HG03571 (cell line): ENCODE measurements at regions not wholly inside any gene's neighbourhood (a gene's known extent, or its start where the extent isn't known, plus 50 kb on each side); places are given as distances from the start of the nearest gene placed in this dataset.

ENCODE experiments used
- ATAC-seq: cut with Tn5 transposase; IDR thresholded peaks from one replicate; pipeline ENCODE4 v1.9.1; 2021; ENCODE audit not compliant: unreplicated experiment

DNA sequence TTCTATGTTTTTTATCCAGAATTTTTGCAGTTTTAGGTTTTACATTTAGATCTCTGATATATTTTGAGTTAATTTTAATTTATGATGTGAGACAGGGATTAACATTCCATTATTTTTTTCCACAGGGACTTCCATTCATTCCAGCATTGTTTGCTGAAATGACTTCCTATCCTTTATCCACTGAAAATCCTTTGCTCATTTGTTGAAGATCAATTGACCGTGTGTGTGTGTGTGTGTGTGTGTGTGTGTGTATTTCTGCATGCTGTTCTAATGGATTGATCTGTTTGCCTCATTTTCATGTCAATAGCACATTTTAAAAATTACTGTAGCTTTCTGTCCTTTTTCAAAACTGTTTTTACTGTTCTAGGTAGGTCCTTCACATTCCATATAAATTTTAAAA lies 480.3 kb downstream of the DSC3 start:
- no peak for ATAC-seq

DNA sequence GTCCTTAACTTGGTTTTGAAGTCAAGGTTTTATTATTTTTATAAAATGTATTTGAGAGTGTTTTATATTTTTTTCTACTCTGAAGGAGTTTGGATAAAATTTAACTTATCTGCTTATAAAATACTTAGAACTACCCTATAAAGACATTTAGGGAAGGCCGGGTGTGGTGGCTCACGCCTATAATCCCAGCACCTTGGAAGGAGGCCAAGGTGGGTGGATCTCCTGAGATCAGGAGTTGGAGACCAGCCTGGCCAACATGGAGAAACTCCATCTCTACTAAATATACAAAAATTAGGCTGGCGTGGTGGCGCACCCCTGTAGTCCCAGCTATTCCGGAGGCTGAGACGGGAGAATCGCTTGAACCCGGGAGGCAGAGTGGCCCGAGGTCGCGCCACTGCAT lies 486.4 kb downstream of the DSC3 start:
- no peak for ATAC-seq

DNA sequence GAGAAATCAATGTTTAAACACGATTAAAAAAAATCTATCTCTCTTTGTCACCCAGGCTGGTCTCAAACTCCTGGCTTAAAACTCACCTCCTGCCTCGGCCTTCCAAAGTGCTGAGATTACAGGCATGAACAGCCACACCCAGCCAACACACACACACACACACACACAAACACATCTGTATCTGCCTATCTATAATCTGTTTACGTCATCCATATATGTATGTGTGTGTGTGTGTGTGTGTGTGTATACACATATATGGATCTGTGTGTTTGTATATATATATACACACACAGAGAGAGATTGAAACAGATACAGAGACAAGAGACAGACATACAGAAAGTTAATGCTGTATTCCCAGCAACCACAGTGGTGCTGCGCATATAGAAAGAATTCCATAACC lies 497.1 kb downstream of the DSC3 start:
- ATAC-seq = no peak

DNA sequence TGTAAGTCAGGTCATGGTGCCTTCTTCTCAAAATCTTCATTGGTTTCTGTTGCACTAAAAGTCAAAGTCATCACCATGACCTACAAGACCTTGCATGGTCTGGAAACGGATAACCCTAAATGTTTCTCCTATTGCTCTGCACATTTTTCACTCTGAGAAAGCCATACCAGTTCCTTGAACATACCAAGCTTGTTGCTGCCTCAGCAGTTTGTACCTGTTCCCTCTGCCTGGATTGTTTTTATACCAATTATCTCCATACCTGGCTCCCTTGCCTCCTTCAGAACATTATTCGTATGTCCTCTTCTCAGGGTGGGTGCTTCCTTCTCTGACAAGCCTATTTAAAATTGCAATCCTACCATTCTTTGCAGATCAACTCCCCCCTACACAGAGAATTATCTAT lies 498.4 kb downstream of the DSC3 start:
- no peak for ATAC-seq

DNA sequence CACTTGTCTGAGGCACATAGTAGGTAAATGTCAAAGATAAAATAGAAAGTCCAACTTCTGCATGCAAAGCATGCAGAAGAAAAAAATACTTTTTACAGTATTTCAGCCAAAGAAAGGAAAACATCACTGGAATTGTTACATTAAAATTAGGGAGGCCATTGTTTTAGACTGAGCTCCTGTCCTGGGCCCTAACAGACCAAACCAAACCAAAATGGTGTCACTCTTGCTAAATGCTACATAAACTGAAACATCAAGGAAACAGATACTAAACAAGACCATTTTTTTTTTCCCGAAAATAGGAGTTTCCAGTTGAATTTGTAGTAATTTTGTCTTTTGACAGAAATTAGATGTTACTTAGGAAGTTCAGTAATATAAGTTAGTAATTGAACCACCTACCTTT lies 508.8 kb downstream of the DSC3 start:
- ATAC-seq = no peak

DNA sequence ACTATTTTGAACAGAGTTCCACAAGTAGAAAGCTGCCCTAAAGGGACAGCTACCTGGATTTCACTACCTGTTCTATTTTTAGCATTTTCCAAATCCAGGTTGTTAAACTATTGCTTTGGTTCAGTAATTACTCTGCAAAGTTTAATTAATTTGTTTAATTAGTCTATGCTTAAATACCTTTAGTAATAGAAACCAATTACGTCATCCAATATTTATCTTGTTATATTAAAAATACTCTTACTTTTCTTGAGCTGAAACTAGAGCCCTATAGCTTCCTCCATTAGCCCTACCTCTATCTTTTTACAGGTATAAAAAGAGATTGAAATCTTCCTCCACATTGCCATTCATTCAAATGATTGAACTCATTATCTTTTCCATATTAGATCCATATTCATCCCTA lies 514.6 kb downstream of the DSC3 start:
- ATAC-seq = no peak

DNA sequence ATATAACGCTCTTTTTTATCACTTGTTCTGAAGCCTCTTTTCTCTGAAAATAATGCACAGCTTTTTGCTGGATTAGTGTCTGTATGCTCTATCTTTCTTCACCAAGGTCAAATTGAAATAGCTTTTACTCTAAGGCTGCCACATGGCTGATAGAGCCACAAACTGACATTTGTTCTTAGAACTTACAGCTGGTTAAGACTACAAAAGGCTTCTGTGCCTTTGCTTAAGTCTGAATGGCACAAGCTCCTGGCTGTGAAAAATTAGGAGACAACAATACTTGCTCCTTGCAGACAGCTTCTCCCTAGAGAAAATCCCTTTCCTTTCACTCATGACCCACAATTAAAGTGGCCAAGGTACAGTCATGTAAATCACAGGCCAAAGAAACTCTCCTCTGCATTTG lies 515.3 kb downstream of the DSC3 start:
- no peak for ATAC-seq

DNA sequence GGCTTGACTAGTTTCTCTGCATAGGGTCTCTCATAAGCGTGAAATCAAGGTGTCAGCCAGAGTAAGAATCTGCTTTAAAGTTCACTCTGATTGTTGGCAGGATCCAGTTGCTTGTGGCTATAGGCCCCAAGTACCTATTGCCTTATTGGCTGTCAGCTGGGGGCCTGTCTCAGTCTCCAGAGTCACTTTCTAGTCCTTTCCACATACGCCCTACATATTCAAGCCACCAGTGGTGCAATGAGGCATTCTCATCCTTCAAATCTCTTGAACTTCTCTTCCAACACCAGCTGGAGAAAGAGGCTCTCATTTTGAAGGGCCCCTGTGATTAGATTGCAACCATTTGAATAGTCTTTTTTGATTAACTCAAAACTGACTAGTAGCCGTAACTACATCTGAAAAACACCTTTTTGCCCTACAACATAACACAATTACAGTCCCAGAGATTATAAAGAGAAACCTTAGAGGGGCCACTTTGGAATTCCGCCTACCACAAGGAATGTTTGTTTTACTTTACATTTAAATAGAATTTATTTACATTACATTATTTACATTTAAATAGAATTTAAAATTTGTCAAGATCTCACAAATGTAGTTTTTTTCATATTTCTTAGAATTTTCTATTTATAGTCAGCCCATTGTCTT lies 520.1 kb downstream of the DSC3 start:
- ATAC-seq = no peak

DNA sequence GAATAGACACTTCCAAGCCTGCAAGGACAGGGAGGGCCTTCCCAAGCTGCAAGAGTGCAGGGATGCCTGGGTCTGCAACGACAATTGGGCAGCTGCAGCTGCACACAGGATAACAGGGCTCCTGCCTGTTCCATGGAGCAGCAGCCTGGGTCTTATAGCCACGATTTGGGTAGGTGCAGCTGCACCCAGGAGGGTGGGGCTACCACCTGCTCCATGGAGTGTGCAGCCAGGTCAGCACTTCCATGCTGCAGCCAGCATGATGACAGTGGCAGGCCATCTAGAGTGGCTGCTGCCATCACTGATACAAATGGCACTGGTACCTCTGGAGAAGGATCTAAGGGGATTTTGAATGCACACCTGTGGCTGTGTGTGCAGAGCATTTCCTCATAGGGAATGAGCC lies 528.5 kb downstream of the DSC3 start:
- no peak for ATAC-seq

DNA sequence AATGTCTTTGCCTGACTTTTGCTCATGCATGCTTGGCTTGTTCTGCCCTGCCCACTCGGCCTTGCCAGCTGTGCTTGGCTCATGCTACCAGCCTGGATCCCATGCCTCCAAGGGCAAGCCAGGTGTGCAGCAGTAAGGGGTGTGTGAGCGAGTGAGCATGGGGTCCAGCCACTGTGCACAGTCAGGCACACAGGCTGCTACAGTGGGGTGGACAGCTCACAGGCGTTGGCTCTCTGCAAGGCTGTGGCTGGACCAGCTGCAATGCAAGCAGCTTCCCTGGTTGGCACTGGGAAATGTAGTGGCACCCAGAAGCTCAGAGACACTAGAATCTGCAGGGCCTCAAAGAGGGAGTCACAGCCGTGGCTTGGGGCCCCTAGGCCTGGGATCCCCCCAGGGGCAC lies 529.7 kb downstream of the DSC3 start:
- no peak for ATAC-seq

DNA sequence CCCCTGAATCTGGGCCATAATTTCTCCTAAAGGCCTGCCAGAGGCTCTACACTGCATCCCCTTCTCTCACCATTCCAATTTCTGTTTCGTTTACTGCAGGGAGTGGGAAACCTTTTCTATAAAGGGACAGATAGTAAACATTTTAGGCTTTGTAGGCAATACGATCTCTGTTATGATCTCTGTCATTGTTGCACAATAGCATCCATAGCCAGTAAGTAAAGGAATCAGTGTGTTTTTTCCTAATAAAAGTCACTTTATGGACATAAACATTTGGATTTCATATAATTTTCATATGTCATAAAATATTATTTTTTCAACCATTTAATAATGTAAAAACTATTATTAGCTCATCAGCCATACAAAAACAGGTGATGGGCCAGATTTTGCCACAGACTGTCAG lies 531.7 kb downstream of the DSC3 start:
- no peak for ATAC-seq

DNA sequence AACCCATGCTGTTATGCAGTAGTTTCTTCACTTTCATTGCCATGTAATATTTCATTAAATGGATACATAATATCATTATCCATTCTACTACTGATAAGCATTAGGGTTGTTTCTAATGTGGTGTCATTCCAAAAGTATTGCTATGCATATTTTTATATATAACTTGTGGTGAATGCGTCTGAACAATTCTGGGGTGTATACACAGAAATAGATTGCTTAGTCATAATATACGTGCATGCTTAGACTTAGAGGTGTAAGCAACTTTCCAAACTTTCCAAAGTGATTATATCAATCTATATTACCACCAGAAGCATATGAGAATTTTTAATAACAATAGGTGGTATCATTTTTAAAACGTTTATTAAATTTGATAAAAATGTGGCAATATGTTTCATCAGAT lies 540.9 kb downstream of the DSC3 start:
- no peak for ATAC-seq

DNA sequence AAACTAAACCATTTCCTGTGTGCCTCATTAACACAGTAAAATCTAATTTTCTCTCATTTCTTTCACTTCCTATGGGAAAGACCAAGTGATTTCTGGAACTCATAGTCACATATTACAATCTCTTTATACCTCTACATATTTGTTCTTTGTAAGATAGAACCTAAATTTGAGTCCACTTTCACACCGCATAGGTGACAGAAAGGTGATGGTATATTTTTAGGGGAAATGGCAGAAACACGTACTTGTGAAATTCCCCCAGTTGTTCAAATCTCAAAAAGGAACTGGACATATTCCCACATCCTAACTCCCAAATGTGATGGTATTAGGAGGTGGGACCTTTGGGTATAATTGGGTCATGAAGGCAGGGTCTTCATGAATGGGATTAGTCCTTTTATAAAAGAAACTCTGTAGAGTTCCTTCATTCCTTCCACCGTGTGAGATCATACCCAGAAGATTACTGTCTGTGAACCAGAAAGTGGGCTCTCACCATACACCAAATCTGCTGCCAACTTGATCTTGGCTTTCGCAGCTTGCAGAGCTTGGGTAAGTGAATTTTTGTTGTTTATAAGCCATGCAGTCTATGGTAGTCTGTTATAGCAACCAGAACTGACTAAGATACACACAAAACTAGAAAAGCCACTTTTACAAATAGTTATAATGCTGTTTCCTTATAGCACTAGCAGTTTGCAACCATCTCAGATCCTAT lies 542.1 kb downstream of the DSC3 start:
- no peak for ATAC-seq

DNA sequence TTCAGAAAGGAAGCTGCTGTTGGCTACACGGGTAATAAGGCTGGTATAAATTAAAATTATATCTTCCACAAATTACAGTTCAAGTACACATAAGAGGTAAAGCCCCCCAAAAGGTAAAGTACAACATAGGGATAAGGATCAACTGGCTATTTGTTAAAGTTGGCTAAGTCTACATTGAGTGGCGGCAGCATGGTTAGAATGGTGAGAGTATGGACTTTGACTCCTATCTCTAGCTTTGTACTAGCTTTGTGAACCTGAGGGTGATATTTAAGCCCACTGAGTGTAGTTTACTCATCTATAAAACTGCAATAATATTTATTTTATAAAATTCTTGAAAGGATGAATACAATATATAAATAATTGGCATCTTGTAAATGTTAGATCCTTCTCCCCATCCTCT lies 542.8 kb downstream of the DSC3 start:
- ATAC-seq = no peak

DNA sequence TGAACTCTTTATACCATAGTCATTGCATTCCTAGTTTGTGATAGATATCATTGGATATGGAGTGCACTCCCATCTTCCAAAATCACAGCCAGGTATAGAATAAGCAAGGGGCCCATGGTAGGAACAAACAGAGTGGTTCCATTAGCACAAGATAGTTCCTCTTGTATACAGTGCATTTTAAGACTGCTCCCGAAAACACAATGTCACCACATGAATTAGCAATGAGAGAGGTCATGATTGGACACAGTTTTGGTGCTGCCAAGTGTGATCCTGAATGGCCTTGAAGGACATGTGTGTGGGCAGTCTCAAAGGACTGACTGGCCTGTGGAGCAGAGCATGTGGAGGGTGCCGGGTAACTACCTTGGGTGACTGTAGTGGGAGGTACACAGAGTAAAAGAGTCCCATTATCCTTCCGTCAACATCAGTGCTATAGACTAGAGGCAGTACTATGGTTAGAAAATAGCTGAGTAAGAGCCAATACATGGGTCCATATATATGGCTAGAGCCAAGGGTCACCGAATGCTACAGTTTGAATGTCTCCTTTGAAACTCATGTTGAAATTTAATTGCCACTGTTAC lies 549.9 kb downstream of the DSC3 start:
- ATAC-seq = no peak

DNA sequence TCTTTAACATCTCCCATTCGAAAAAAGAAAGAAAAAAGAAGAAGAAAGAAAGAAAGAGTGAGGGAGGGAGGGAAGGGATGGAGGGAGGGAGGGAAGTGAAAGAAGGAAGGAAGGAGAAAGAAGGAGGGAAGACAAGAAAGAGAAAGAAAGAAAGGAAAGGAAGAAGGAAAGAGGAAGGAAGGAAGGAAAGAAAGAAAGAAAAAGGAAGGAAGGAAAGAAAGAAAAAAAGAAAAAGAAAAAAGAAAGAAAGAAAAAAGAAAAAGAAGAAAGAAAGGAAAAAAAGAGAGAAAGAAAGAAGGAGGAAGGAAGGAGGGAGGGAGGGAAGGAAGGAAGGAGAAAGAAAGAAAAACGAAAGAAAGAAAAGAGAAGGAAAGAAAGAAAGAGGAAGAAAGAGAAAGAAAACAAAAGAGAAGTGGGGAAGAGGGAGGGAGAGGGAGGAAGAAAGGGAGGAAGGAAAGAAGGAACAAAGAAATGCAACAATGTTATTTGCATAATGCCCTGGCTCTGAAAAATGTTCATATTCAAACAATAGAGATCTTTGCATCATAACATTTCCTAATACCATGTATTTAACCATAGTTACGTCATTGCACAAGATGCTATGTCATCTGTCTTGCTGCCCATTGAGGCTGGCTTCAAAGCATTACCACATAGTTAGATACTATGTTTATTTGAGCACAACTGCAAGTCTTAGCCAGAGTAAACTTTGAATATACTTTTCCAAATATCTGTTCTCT lies 550.6 kb downstream of the DSC3 start:
- ATAC-seq = no peak

DNA sequence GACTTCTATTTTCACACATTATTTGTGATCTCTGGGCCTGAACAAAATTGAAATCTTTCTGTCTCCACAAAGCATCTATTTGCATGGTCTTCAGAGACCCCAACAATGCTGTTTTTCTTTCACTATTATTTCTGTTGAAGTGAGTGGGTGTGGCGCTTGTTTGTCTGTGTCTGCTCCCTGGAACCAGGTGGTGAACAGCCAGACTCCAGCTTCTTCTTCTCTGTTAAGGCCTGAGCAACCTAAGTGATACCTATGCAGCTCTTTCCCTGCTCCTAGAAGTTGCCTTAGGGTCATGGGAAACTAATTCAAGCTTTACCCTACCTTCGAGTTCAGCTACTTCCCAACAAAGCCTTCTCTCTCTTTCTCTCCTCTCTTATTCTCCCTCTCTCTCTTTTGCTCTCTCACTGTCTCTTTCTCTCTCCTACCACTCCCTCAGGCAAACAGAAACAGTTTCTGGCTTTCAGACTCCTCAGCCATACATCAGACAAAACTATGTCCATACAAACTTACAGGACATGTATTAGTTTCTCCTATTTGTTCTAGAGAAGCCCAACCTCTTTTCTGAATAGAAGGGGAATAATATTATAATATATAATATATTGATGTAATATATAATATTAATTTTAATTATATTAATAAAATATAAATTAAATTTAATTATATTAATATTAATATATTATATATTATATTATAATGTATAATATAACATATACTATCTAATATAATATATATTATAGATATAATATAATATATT lies 552.5 kb downstream of the DSC3 start:
- ATAC-seq = no peak

DNA sequence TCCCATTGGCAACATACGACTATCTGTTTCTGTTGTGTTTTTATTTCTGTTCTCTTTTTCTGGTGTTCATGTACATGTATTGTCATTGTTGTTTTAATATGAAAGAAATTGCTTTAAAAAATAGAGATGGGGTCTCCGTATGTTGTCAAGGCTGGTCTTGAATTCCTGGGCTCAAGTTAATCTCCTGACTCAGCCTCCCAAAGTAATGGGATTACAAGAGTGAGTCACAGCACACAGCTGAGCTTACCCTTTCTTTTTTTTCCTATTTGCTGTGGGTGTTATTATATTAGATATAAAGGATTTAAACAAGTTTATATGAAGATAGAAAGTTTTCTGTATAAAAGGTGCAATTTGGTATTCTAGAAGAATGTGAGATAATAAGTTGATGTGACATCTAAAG lies 554.6 kb downstream of the DSC3 start:
- no peak for ATAC-seq

DNA sequence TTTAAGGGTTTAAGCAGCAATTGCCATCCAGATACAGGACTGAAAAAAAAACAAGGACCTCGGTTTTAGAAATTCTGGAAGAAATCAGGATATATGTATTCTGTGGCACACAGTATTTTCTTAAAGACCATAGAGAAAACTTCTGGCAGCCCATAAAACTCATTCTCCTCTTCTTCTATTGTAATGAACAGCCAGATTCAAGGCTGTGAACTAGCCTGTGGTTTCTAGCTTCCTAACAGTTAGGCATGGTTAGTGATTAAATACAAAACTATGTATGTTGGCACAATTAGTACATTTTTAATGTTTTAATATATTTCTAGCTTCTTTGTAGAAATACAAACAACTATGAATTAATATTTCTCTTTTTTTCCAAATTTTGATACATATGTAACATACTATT lies 555.7 kb downstream of the DSC3 start:
- ATAC-seq = no peak

DNA sequence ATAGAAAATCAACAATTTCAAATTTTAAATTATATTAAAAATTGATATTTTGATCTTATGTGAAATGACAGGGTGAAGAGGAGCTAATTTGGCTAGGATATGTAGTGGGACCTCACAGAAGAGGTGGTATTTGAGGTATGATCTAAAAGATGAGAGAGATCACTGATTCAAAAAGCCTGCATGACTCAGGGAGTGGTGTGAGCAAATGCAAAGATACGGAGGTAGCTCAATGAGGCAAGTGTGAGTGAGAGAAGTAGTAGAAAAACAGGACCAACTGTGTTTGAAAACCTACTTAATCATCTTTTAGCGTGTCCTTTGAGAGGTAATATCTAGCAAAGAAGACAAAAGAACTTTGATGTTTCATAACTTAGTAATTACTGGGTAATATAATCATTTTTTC lies 557.5 kb downstream of the DSC3 start:
- ATAC-seq = no peak

DNA sequence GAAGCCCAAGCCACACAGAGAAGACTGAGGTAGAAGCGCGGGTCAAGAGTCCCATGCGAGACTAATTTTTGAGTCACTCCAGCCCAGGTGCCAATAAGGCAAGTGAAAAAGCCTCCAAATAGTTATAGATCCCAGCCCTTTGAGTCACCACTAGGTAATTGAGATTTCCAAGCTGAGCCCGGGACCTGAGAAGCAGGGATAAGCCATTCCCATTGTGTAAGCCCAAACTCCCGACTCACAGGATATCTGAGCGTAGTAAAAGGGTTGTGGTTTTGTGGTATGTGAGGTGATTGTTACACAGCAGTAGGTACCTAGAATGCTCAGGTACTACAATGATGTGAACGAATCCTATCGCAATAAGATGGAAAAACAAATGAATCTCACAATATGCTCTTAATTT lies 560.7 kb downstream of the DSC3 start:
- ATAC-seq = no peak
